ENCODE measurements at regions not wholly inside any gene's neighbourhood (a gene's known extent, or its start where the extent isn't known, plus 50 kb on each side); places are given as distances from the start of the nearest gene placed in this dataset.

DNA sequence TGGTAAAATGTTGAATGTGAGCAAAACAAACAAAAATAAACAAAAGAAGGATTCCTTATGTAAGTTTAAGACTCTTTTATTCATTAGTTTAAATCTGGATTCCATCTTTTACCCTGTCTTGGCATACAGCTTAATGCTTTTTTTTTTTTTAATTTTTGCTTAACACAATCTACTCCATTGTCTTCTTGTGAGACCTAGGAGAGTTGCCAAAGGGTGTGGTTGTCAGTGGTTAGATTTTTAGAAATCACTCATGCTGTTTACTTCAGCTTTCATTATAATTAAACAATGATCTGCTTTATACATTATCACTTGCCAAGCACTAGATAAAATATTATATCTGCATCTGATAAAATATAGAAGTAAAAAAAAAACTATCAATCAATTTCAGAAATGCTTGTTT is 77.7 kb upstream of the KITLG start:
- Histone ChIP-seq H3K27me3 (no peaks in the 10 kb centered on the region), H3K4me1 (no peaks in the 10 kb centered on the region), H3K36me3 (replicated peaks in 1 of 2; ENCODE audit: insufficient read depth in 1 of 2, low read depth in 2 of 2) (no peaks in the 10 kb centered on the region), H3K4me3 (no peak overlapping the region), H3K27ac (no peak overlapping the region), H3K9me3 (no peaks in the 10 kb centered on the region)
- no peak for DNase-seq
- intact Hi-C loops (cut with DNase I) = no loop called here
- ATAC-seq = no peak
- TF ChIP-seq, protein P1, sequence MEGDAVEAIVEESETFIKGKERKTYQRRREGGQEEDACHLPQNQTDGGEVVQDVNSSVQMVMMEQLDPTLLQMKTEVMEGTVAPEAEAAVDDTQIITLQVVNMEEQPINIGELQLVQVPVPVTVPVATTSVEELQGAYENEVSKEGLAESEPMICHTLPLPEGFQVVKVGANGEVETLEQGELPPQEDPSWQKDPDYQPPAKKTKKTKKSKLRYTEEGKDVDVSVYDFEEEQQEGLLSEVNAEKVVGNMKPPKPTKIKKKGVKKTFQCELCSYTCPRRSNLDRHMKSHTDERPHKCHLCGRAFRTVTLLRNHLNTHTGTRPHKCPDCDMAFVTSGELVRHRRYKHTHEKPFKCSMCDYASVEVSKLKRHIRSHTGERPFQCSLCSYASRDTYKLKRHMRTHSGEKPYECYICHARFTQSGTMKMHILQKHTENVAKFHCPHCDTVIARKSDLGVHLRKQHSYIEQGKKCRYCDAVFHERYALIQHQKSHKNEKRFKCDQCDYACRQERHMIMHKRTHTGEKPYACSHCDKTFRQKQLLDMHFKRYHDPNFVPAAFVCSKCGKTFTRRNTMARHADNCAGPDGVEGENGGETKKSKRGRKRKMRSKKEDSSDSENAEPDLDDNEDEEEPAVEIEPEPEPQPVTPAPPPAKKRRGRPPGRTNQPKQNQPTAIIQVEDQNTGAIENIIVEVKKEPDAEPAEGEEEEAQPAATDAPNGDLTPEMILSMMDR (IDR thresholded peaks at IDR 0.05) = no peak
- TF ChIP-seq POLR2A (IDR thresholded peaks at IDR 0.05) = no peak

DNA sequence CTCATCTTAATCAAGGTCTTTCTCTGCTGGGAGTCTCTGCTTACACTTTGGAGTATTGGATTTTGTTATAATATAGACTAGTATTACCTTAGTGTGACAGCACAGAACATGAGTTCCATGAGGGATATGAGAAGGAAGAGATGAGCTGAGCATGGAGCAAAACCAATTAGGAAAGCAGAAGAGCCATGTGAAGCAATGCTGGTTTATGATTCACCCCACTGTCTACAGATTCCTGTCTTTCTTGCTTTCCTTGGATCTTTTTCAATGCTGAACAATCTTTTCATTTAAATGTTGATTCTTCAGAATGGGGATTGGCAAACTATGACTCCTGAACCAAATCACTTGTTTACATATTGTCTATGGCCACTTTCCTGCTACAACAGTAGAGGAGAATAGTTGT is 70.4 kb upstream of the KITLG start:
- DNase-seq (no peak), ATAC-seq (no peak)
- Histone ChIP-seq H3K27ac (no peak overlapping the region), H3K9me3 (no peaks in the 10 kb centered on the region), H3K4me1 (peaks cover 4% of the 10 kb centered on the region), H3K4me3 (no peak overlapping the region), H3K36me3 (replicated peaks in 1 of 2; ENCODE audit: insufficient read depth in 1 of 2, low read depth in 2 of 2) (no peaks in the 10 kb centered on the region), H3K27me3 (no peaks in the 10 kb centered on the region)
- intact Hi-C loops (cut with DNase I) = no loop called here
- no peak for TF ChIP-seq POLR2A (IDR thresholded peaks at IDR 0.05)
- TF ChIP-seq, protein P1 (IDR thresholded peaks at IDR 0.05) = no peak

DNA sequence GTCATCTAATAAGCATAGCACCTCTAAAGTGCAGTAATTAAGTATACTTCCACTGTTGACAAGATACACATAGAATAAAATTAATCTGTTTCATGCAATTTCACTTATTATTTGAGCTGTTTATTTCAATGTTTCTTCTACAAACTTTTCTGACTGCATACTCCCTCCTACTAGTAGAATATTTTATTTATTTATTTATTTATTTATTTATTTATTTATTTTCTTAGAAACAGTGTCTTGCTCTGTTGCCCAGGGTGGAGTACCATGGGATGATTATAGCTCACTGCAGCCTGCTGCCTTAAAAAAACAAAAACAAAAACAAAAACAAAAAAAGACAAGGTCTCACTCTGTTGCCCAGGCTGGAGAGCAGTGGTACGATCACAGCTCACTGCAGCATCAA is 68.4 kb upstream of the KITLG start:
- Histone ChIP-seq H3K4me1 (peaks cover 5% of the 10 kb centered on the region), H3K4me3 (no peak overlapping the region), H3K36me3 (replicated peaks in 1 of 2; ENCODE audit: insufficient read depth in 1 of 2, low read depth in 2 of 2) (no peaks in the 10 kb centered on the region), H3K27me3 (no peaks in the 10 kb centered on the region), H3K27ac (no peak overlapping the region), H3K9me3 (no peaks in the 10 kb centered on the region)
- TF ChIP-seq POLR2A (IDR thresholded peaks at IDR 0.05) = no peak
- DNase-seq (no peak), ATAC-seq (no peak)
- intact Hi-C loops (cut with DNase I) = no loop called here
- WGBS, 2 donors = 89 to 90% methylated on average over 1 of the region's 1 CpG

DNA sequence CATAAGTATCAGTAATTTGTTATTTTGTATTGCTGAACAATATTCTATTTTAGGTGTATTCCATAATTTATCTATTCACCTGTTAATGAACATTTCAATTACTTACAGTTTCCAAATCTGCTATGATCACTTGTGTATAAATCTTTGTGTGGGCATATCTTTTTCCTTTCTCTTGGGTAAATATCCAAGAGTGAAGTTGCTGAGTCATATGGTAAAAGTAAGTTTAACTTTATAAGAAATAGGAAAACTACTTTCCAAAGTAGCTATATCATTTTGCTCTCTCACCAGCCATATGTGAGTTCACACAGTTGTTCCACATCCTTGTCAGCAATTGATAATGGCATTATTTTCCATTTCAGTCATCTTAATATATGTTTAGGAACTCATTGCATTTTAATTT is 66.6 kb upstream of the KITLG start:
- no peak for TF ChIP-seq POLR2A (IDR thresholded peaks at IDR 0.05)
- TF ChIP-seq, protein P1 (IDR thresholded peaks at IDR 0.05) = no peak
- Histone ChIP-seq H3K27ac (no peak overlapping the region), H3K36me3 (replicated peaks in 1 of 2; ENCODE audit: insufficient read depth in 1 of 2, low read depth in 2 of 2) (no peaks in the 10 kb centered on the region), H3K4me1 (peaks cover 21% of the 10 kb centered on the region), H3K4me3 (no peak overlapping the region), H3K9me3 (no peaks in the 10 kb centered on the region), H3K27me3 (no peaks in the 10 kb centered on the region)
- ATAC-seq = no peak
- intact Hi-C loops (cut with DNase I) = no loop called here
- DNase-seq = no peak

DNA sequence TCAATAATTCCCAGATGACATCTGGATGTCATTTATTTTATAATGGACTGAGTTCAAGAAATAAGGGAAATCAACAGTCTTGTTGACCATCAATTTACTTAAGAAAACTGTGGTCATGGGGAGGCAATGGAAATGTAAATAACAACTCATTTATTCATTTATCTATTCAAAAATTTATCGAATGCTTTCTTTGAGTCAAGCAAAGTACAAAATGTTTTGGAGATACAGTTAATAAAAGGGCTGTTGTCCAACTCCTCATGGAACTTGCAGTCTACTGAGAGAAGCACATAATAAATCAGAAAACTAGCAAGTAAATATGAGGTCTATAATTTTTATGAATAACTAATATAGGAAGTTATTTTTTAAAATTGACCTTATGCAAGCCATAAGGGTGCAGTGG is 65.5 kb upstream of the KITLG start:
- no peaks in the 10 kb centered on the region for H3K9me3 ChIP-seq
- no peak for ATAC-seq
- DNase-seq = no peak
- peaks cover 21% of the 10 kb centered on the region for H3K4me1 ChIP-seq
- 60 to 64% methylated on average over 1 of the region's 1 CpG for WGBS, 2 donors
- H3K4me3 ChIP-seq = no peak overlapping the region
- intact Hi-C loops (cut with DNase I) = no loop called here
- TF ChIP-seq POLR2A (IDR thresholded peaks at IDR 0.05) = no peak
- H3K27ac ChIP-seq = no peak overlapping the region
- no peaks in the 10 kb centered on the region for H3K27me3 ChIP-seq
- H3K36me3 ChIP-seq (replicated peaks in 1 of 2; ENCODE audit: insufficient read depth in 1 of 2, low read depth in 2 of 2) = no peaks in the 10 kb centered on the region

DNA sequence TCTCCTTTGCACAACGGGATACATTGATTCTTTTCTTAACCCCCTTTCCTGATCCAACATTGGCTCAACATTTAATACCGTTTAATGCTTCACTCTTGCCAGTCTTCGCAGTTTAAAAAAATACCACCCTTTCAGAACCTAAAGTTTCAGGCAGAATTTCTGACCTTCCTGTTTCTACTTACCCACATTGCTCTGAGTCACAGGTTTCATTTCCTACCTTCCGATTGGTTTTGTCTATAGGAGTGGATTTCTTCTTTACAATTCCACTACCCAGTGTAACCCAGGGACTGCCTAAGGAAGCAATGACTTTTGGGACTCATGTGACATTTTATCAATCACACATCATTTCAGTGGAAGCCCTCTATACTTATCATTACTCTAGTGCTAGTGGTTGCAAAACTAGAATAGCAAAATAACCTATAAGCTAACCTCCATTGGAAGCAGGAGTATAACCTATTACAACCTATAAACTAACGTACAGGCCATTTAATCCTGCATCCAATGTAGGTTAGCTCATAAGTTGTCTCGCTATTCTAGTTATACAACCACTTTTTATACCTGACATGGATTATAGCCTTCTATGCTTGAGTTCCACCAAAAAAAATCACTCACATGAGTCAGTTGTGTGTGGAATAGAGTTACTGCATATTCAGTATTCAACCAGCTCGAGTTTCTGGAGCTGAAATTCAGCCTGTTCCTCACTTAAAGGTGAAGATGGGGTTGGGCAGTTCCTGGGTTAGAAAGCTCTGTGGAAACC is 64.9 kb upstream of the KITLG start:
- Histone ChIP-seq H3K9me3 (no peaks in the 10 kb centered on the region), H3K4me1 (peaks cover 21% of the 10 kb centered on the region), H3K36me3 (replicated peaks in 1 of 2; ENCODE audit: insufficient read depth in 1 of 2, low read depth in 2 of 2) (no peaks in the 10 kb centered on the region), H3K27me3 (no peaks in the 10 kb centered on the region), H3K27ac (no peak overlapping the region), H3K4me3 (no peak overlapping the region)
- DNase-seq (no peak), ATAC-seq (no peak)
- TF ChIP-seq, protein P1 (IDR thresholded peaks at IDR 0.05) = no peak
- no peak for TF ChIP-seq POLR2A (IDR thresholded peaks at IDR 0.05)
- 92 to 93% methylated on average over 7 of the region's 7 CpGs for whole genome bisulfite sequencing, 2 donors
- intact Hi-C loops (cut with DNase I) = no loop called here
